A172 (cell line): ENCODE measurements at regions not wholly inside any gene's neighbourhood (a gene's known extent, or its start where the extent isn't known, plus 50 kb on each side); places are given as distances from the start of the nearest gene placed in this dataset.
"Not testable (repeated sequence)": the region's sequence is repeated elsewhere in the genome, so short reads cannot be mapped to it uniquely, and the experiment has no call there.

Experiments
- DNase-seq: peaks from one replicate; pipeline ENCODE4 v3.0.0-alpha.2; 2015; ENCODE audit warnings: low spot score

- DNase-seq: no peak
These were observed 243.8 kb downstream of the DNAJB9 start for GRCh38 chr7:108813251-108814014.

- DNase-seq: no peak
These were observed 246.1 kb downstream of the DNAJB9 start for GRCh38 chr7:108815815-108816214.

GRCh38 chr7:108818742-108819141 is 249.1 kb downstream of the DNAJB9 start:
- no peak for DNase-seq

- DNase-seq: peak; percentile 88
These were observed 255.3 kb downstream of the DNAJB9 start for GRCh38 chr7:108824840-108825580.

GRCh38 chr7:108825581-108825909 is 255.9 kb downstream of the DNAJB9 start:
- DNase-seq: no peak

GRCh38 chr7:108836256-108836655 is 266.6 kb downstream of the DNAJB9 start:
- DNase-seq: peak; percentile 11

- DNase-seq: no peak
These were observed 268.5 kb downstream of the DNAJB9 start for GRCh38 chr7:108838198-108838597.

GRCh38 chr7:108839076-108839475 is 269.4 kb downstream of the DNAJB9 start:
- no peak for DNase-seq

GRCh38 chr7:108845951-108846350 is 276.3 kb downstream of the DNAJB9 start:
- DNase-seq: no peak

- no peak for DNase-seq
These were observed 276.8 kb downstream of the DNAJB9 start for GRCh38 chr7:108846471-108846870.

- DNase-seq: no peak
These were observed 278.8 kb downstream of the DNAJB9 start for GRCh38 chr7:108848486-108848885.

GRCh38 chr7:108860615-108861014 is 290.9 kb downstream of the DNAJB9 start:
- no peak for DNase-seq

- no peak for DNase-seq
These were observed 291.4 kb downstream of the DNAJB9 start for GRCh38 chr7:108861071-108861470.

- no peak for DNase-seq
These were observed 293.7 kb downstream of the DNAJB9 start for GRCh38 chr7:108863227-108863848.

GRCh38 chr7:108869070-108869469 is 299.4 kb downstream of the DNAJB9 start:
- DNase-seq: no peak

GRCh38 chr7:108875139-108875538 is 305.5 kb downstream of the DNAJB9 start:
- DNase-seq: no peak

GRCh38 chr7:108890862-108891261 is 321.2 kb downstream of the DNAJB9 start:
- no peak for DNase-seq

GRCh38 chr7:108908456-108908855 is 338.8 kb downstream of the DNAJB9 start:
- DNase-seq: no peak

- no peak for DNase-seq
These were observed 341.3 kb downstream of the DNAJB9 start for GRCh38 chr7:108911016-108911415.

GRCh38 chr7:108920490-108920889 is 350.8 kb downstream of the DNAJB9 start:
- DNase-seq: no peak

GRCh38 chr7:108943048-108943447 is 373.4 kb downstream of the DNAJB9 start:
- not testable (repeated sequence) for DNase-seq

GRCh38 chr7:108947526-108947925 is 377.9 kb downstream of the DNAJB9 start:
- no peak for DNase-seq

- DNase-seq: no peak
These were observed 402.3 kb downstream of the DNAJB9 start for GRCh38 chr7:108972004-108972403.
